ENCODE measurements at regions not wholly inside any gene's neighbourhood (a gene's known extent, or its start where the extent isn't known, plus 50 kb on each side); places are given as distances from the start of the nearest gene placed in this dataset.
"Not testable (repeated sequence)": the region's sequence is repeated elsewhere in the genome, so short reads cannot be mapped to it uniquely, and the experiment has no call there.

DNA sequence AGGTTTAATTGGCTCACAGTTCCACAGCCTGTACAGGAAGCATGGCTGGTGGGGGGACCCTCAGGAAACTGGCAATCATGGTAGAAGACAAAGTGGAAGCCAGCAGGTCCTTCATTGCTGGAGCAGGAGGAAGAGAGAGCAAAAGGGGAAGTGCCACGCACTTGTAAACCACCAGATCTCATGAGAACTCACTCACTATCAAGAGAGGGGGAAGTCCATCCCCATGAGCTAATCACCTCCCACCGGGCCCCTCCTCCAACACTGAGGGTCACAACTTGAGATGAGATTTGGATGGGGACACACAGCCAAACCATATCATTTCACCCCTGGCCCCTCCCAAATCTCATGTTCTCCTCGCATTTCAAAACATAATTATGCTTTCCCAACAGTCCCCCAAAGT lies 171.9 kb upstream of the CACNA2D1 start:
- H3K4me1 Mint-ChIP-seq: no peaks in the 10 kb centered on the region
- CTCF ChIA-PET: no interaction called here

DNA sequence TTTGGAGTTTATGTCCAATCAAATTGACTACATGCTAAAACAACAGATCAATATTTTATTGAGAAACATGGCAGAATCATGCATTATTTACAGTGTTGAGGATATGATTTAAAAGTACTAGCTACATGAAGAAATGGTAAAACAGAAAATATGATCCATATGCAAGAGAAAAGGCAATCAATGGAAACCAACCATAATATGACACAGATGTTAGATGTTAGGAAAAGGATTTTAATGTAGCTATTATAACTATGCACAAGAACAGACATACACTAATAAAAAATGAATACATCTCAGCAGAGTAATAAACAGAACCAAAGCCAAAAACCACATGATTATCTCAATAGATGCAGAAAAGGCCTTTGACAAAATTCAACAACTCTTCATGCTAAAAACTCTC lies 166.2 kb upstream of the CACNA2D1 start:
- Mint-ChIP-seq H3K4me1 (no peaks in the 10 kb centered on the region), H3K27ac (no peak overlapping the region), H3K36me3 (no peaks in the 10 kb centered on the region), H3K4me3 (no peak overlapping the region), H3K9me3 (ENCODE audit: low read depth) (no peaks in the 10 kb centered on the region), H3K27me3 (no peaks in the 10 kb centered on the region)
- CTCF ChIA-PET: no interaction called here
- ATAC-seq: no peak
- DNase-seq: no peak

More for the DNA sequence above, 171.9 kb upstream of the CACNA2D1 start:
- Mint-ChIP-seq H3K36me3 (no peaks in the 10 kb centered on the region), H3K4me3 (no peak overlapping the region), H3K27ac (no peak overlapping the region), H3K27me3 (no peaks in the 10 kb centered on the region), H3K9me3 (ENCODE audit: low read depth) (peaks cover 2% of the 10 kb centered on the region)
- ATAC-seq (no peak), DNase-seq (no peak)

DNA sequence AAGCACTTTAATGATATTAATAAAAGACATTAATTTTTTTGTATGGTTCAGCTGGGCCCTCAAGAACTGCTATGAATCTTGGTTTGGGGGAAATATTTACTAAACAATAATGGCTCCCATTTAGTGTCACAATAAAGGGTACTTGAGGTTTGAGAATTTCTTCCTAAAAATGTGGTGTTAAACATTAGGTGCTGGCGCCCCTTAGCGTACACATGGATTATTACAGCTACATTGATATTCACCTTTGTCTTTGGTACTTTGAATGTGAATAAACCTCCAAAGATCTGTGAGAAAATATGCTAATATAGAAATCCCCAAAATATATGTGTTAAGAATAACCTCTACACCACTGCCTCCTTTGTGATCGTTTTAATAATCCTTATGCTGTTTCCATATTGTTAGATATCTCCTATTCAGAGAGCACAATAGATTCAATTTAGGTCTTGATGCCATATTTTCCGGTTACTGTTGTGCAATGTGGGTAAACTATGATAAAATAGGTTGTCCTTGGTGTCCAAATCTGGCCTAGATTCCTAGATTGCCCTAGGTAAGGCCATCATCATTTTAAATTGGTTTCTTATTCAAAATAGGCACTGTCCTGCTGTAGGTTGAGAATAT lies 161.8 kb upstream of the CACNA2D1 start:
- DNase-seq: no peak
- no peak for ATAC-seq
- no peaks in the 10 kb centered on the region for H3K27me3 Mint-ChIP-seq
- CTCF ChIA-PET: interaction anchor here (1.2 to 1.5 kb wide), 4 partner anchors 11 to 194 kb away, joined by 3 to 4 read pairs (median 3); no protein-coding TSS in a partner anchor
- H3K4me1 Mint-ChIP-seq: no peaks in the 10 kb centered on the region
- no peaks in the 10 kb centered on the region for H3K36me3 Mint-ChIP-seq
- no peak overlapping the region for H3K27ac Mint-ChIP-seq
- no peak overlapping the region for H3K4me3 Mint-ChIP-seq
- H3K9me3 Mint-ChIP-seq (ENCODE audit: low read depth): no peaks in the 10 kb centered on the region

DNA sequence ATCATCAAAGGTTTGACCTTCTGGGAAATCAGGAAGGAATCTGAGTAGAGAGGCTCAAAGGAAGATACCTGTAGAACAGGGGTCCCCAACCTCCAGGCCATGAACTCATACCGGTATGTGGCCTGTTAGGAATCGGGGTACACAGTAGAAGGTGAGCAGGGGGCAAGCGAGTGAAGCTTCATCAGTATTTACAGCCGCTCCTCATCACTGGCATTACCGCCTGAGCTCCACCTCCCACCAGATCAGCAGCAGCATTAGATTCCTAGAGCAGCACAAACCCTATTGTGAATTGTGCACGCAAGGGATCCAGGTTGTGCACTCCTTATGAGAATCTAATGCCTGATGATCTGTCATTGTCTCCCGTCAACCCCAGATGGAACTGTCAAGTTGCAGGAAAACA lies 158.5 kb upstream of the CACNA2D1 start:
- H3K27me3 Mint-ChIP-seq: no peaks in the 10 kb centered on the region
- H3K36me3 Mint-ChIP-seq: no peaks in the 10 kb centered on the region
- H3K4me3 Mint-ChIP-seq: no peak overlapping the region
- H3K27ac Mint-ChIP-seq: no peak overlapping the region
- CTCF ChIA-PET: no interaction called here
- no peaks in the 10 kb centered on the region for H3K4me1 Mint-ChIP-seq
- no peaks in the 10 kb centered on the region for H3K9me3 Mint-ChIP-seq (ENCODE audit: low read depth)
- ATAC-seq (no peak), DNase-seq (no peak)

DNA sequence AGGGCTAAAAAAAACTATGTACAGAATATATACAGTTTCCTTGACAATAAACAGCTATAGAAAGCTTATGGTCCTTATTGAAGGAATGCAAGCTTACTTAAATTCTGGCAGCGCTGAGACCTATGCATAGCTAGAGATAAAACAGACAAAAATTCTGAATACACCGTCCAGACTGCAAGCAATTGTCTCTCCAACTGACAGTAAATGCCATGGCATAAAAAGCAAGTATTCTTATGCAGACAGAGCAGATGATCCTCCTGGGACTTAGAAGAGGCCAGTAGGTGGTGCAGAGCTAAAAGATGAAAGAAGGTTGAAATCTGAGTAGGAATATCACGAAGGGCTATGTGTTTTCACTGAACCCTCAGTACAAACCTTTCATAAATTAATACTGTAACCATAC lies 157.0 kb upstream of the CACNA2D1 start:
- ATAC-seq: no peak
- CTCF ChIA-PET: no interaction called here
- Mint-ChIP-seq H3K4me3 (no peak overlapping the region), H3K36me3 (no peaks in the 10 kb centered on the region), H3K27ac (no peak overlapping the region), H3K9me3 (ENCODE audit: low read depth) (no peaks in the 10 kb centered on the region), H3K4me1 (no peaks in the 10 kb centered on the region), H3K27me3 (no peaks in the 10 kb centered on the region)
- no peak for DNase-seq

DNA sequence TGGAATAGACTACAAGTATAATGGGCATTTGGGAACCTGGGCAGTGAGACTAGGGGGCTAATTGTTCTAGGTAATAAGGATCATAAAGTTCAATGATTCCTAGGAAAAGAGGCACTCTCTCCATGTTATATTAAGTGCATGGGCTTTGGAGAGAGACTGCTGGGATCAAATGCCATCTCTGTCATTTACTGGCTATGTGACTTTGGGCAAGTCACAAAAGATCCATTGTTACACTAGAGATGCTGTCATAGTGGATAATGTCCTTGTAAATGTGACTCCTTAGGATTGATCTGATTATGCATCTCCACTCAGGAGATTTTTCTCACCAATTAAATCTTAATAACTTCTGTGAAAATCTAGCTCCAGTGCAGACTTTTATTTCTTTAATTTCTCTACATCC lies 156.3 kb upstream of the CACNA2D1 start:
- H3K36me3 Mint-ChIP-seq: no peaks in the 10 kb centered on the region
- CTCF ChIA-PET: no interaction called here
- H3K27me3 Mint-ChIP-seq: no peaks in the 10 kb centered on the region
- no peak overlapping the region for H3K27ac Mint-ChIP-seq
- no peaks in the 10 kb centered on the region for H3K9me3 Mint-ChIP-seq (ENCODE audit: low read depth)
- DNase-seq (no peak), ATAC-seq (no peak)
- no peaks in the 10 kb centered on the region for H3K4me1 Mint-ChIP-seq
- no peak overlapping the region for H3K4me3 Mint-ChIP-seq

DNA sequence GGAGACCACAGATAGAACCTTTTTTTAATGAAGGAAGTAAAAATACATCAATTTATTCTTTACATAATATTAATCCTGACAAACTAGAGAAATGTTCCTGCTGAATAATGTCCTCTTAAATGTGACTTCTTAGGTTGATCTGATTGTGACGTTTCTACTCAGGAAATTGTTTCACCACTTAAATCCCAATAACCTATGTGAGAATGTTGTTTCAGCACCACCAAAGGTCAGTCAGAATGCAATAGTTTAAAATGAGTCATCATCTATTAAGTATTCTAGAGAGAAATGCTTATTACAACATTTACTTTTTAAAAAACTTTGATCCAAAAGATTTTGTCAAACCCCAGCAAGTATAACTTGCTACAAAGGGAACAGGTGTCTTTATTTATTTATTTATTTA lies 155.4 kb upstream of the CACNA2D1 start:
- no peaks in the 10 kb centered on the region for H3K4me1 Mint-ChIP-seq
- H3K27ac Mint-ChIP-seq: no peak overlapping the region
- ATAC-seq (no peak), DNase-seq (no peak)
- CTCF ChIA-PET: no interaction called here
- no peaks in the 10 kb centered on the region for H3K36me3 Mint-ChIP-seq
- no peaks in the 10 kb centered on the region for H3K27me3 Mint-ChIP-seq
- no peak overlapping the region for H3K4me3 Mint-ChIP-seq
- H3K9me3 Mint-ChIP-seq (ENCODE audit: low read depth): no peaks in the 10 kb centered on the region

DNA sequence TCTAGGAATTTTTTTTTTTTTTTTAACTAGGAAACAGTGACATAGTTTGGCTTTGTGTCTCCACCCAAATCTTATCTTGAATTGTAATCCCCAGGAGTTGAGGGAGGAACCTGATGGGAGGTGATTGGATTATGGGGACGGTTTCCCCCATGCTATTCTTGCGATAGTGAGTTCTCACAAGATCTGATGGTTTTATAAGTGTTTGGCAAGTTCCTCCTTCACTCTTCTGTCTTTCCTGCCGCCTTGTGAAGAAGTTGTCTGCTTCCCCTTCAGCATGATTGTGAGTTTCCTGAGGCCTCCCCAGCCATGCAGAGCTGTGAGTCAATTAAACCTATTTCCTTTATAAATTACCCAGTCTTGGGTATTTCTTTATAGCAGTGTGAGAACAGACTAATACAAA lies 152.2 kb upstream of the CACNA2D1 start:
- H3K36me3 Mint-ChIP-seq; ATAC-seq; DNase-seq; H3K4me1 Mint-ChIP-seq; H3K27me3 Mint-ChIP-seq; H3K9me3 Mint-ChIP-seq (ENCODE audit: low read depth); CTCF ChIA-PET; H3K27ac Mint-ChIP-seq; H3K4me3 Mint-ChIP-seq: not testable (repeated sequence)

DNA sequence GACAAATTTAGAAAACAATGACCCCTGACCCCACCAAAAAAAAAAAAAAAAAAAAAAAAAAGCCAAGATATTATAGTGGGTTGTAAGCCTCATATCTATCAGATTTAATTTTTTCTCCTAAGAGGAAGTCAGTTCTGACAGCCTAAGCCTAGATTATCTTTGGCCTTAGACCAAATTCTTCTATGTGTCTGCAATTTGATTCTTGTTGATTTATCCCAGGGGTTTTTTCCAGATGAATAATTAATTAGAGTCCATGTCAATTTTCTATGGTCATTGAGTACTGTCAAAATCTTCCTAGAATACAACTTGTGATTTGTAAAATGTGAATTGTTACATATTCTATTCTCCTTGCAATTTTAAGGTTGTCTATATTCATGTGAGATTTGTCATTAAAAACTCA lies 151.6 kb upstream of the CACNA2D1 start:
- Mint-ChIP-seq H3K4me1 (no peaks in the 10 kb centered on the region), H3K27ac (no peak overlapping the region), H3K27me3 (no peaks in the 10 kb centered on the region), H3K4me3 (no peak overlapping the region), H3K9me3 (ENCODE audit: low read depth) (no peaks in the 10 kb centered on the region), H3K36me3 (no peaks in the 10 kb centered on the region)
- CTCF ChIA-PET: no interaction called here
- no peak for ATAC-seq
- DNase-seq: no peak

DNA sequence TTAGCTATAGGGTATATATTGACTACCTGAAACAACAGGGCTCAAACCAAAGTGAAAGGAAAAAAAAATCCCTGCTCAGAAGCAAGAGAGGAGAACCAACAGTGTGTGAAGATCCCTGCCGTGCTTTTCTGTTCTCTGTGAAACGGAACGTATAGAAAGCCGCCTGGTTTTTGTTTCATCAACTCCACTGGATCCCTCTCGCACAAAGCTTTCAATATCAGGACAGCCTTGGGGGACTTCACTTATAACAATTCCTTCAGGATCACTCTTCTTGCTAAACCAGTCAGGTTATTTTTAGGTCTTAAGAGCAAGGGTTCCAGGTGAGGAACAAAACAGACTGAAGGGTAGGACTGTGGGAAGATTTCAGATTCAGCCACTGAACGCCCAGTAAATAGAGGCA lies 151.1 kb upstream of the CACNA2D1 start:
- ATAC-seq (no peak), DNase-seq (no peak)
- CTCF ChIA-PET: interaction anchor here (1.0 kb wide), 1 partner anchor 11 kb away, joined by 3 read pairs; no protein-coding TSS in a partner anchor
- H3K27ac Mint-ChIP-seq: no peak overlapping the region
- no peaks in the 10 kb centered on the region for H3K9me3 Mint-ChIP-seq (ENCODE audit: low read depth)
- H3K4me1 Mint-ChIP-seq: no peaks in the 10 kb centered on the region
- H3K4me3 Mint-ChIP-seq: no peak overlapping the region
- H3K36me3 Mint-ChIP-seq: no peaks in the 10 kb centered on the region
- peaks cover 2% of the 10 kb centered on the region for H3K27me3 Mint-ChIP-seq

DNA sequence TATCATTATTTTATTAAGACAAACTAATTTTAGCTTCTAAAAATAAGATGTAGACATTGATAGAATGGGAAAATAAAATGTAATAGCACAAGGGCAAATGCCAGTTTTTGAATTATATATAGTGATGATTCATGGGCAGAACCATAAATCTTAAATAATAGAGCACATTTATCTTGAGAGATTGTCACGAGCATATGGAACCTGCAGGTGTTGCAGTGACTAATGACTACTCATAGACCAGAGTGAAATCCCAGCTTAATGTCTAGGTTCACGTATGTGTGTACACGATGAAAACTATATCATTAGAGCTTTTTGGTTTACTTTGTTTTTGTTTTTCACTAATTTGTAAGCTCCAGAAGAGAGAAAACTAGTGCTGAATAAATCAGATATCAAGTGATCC lies 150.2 kb upstream of the CACNA2D1 start:
- no peak overlapping the region for H3K27ac Mint-ChIP-seq
- no peak overlapping the region for H3K4me3 Mint-ChIP-seq
- no peaks in the 10 kb centered on the region for H3K9me3 Mint-ChIP-seq (ENCODE audit: low read depth)
- no peaks in the 10 kb centered on the region for H3K4me1 Mint-ChIP-seq
- ATAC-seq (no peak), DNase-seq (no peak)
- peaks cover 3% of the 10 kb centered on the region for H3K27me3 Mint-ChIP-seq
- CTCF ChIA-PET: interaction anchor here (1.0 kb wide), 1 partner anchor 12 kb away, joined by 3 read pairs; no protein-coding TSS in a partner anchor
- no peaks in the 10 kb centered on the region for H3K36me3 Mint-ChIP-seq

DNA sequence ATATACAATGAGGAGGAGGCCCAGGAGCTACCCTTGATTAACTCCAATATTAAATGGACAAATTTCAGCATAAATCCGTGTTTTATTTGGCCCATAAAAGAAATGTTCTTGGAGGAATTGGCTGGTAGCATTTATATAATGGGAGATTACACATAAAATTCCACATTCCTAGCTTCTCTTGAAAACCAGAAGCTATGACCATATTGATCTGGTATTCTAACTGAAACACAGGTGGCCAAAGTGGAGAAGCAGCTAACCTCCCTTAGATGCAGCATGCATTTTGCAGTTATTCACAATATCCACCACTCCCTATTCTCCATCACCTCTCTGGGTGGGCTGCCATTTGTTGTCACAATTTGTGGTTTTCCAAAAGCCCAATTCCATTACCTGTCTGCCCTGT lies 148.8 kb upstream of the CACNA2D1 start:
- CTCF ChIA-PET: no interaction called here
- H3K4me3 Mint-ChIP-seq: no peak overlapping the region
- no peak for DNase-seq
- H3K27ac Mint-ChIP-seq: no peak overlapping the region
- no peaks in the 10 kb centered on the region for H3K9me3 Mint-ChIP-seq (ENCODE audit: low read depth)
- ATAC-seq: no peak
- H3K36me3 Mint-ChIP-seq: no peaks in the 10 kb centered on the region
- no peaks in the 10 kb centered on the region for H3K4me1 Mint-ChIP-seq
- H3K27me3 Mint-ChIP-seq: peaks cover 3% of the 10 kb centered on the region

DNA sequence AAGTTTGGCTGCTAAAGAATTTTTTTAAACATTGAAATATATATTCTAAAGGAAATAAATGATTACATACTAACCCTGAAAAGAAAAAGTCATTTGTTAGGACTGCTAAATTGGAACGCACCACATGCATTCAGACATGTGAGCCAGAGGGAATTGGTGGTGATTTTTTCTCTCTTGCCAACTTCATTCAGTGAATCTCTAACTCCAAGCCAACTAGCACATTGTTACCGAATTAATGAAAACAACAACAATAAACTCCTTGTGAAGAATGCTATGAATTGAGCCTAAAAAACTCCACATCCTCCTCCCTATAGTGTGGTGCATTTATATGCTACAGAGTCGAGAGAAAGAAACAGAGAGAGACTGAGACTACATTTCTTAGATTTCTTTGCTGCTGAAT lies 135.5 kb upstream of the CACNA2D1 start:
- Mint-ChIP-seq H3K36me3 (no peaks in the 10 kb centered on the region), H3K27me3 (no peaks in the 10 kb centered on the region), H3K27ac (no peak overlapping the region), H3K4me3 (no peak overlapping the region), H3K9me3 (ENCODE audit: low read depth) (no peaks in the 10 kb centered on the region), H3K4me1 (no peaks in the 10 kb centered on the region)
- ATAC-seq: no peak
- CTCF ChIA-PET: no interaction called here
- no peak for DNase-seq

DNA sequence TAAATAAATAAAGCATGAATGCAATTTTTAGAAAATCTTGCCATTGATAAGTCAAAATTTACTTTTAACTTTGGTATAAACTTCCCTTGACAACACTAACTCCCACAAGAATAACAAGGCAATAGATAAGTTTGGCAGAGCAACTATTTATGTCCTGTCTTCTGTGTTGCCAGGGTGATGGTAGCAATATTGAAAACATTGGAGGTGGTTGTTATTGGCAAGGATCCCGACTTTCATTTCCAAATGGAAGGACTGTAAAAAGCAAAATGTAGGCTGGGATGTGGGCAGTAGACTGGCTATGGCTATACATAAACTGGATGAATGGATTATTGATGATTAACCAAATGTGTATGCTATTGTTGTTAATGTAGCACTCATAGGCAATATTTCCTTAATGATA lies 134.9 kb upstream of the CACNA2D1 start:
- CTCF ChIA-PET: no interaction called here

More for the DNA sequence above, 134.9 kb upstream of the CACNA2D1 start:
- H3K4me3 Mint-ChIP-seq: no peak overlapping the region
- no peak overlapping the region for H3K27ac Mint-ChIP-seq
- no peaks in the 10 kb centered on the region for H3K9me3 Mint-ChIP-seq (ENCODE audit: low read depth)
- DNase-seq (no peak), ATAC-seq (no peak)
- H3K36me3 Mint-ChIP-seq: no peaks in the 10 kb centered on the region
- H3K4me1 Mint-ChIP-seq: no peaks in the 10 kb centered on the region
- H3K27me3 Mint-ChIP-seq: no peaks in the 10 kb centered on the region

All from activated CD8-positive, alpha-beta memory T cell treated with anti-CD3 and anti-CD28 coated beads, Interleukin-2, amount 10 ng/mL, durations not matched to agents 7 days and 5 days (primary cell).